Stimulated activated CD4-positive, alpha-beta T cell treated with anti-CD3 and anti-CD28 coated beads, Interleukin-15, amount 100 ng/mL, for 48 hours (primary cell): ENCODE measurements at regions not wholly inside any gene's neighbourhood (a gene's known extent, or its start where the extent isn't known, plus 50 kb on each side); places are given as distances from the start of the nearest gene placed in this dataset.

Experiments
- DNase-seq, 2 donors: peaks; one replicate each; pipeline ENCODE4 v3.0.0-alpha.2; 2020; ENCODE audit warnings: low read depth in 2 of 2

DNA sequence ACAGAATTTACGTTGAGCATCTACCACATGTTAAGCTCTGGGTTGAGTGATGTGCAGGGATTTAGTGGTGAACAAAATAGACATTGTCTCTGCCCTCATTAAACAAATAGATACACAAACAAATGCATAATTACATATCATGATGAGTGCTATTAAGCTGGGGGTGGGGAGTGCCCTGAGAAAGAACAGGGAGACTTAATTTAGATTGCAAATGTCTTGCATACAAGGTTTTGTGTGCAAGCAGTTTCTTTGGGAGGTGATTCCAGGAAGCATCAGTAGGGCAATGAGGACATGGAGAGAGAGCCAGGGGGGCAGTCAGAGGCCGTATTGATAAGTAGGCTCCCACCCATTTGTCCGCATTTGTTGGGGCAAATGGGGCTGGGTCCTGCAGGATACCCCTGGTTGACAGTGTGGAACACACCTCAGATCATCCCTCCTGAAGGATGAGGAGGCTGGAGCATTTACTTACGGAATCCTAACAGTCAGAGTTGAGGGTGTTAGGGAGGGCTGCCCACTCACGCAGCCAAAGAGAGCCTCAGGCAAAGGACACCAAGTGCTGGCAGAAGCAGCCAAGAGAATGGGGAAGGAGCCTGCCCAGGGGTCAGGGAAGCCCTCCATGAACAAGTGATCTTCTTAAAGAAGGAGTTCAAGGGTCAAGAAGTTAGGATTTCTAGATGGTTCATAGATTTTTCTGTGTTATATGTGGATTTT lies 245.9 kb downstream of the BCOR start:
- no peak for DNase-seq

DNA sequence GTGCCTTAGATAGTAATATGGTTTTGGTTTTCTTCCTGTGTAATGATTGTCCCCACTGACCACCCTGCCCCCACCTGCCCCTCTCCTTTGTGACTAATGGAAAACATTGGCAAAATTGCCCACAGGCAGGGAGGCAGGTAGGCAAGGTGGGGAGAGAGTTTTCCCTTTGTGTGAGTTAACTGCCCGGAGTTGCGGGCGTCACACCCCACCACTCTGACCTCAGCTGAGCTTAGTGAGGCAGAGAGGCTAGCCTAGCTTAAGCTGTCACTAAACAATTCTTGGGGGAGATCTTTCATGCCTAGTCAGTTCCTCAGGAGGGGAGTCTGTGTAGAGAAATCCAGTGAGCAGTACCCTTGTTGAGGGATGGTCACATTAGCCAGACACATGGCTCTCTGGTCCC lies 245.3 kb downstream of the BCOR start:
- DNase-seq, result no peak

DNA sequence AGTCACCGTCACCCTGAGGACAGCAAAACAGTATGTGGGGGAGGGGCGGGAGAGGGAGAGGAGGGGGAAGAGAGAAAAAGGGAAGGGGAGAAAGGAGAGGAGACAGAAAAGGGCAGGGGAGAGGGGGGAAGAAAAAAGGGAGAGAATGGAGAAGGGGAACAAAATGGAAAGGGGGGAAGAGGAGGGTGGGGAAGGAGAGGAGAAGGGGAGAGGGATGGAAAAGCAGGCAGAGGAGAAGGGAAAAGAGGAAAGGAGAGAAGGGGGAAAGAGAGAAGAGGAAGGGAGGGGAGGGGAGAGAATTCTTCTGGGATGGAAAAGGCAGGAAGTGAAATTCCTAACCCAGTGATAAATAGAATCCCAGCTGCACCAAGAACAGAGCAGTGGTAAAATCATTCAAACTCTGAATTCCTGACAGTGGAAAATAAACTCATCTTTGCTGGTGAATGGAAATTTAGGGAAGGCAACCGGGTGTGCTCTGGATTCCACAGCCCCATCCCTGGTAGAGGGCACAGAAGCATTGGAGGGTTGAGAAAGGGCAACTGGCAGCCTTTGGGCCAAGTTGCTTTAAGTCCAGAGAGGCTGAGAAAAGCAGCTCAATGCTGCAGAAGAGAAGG lies 244.2 kb downstream of the BCOR start:
- no peak for DNase-seq

DNA sequence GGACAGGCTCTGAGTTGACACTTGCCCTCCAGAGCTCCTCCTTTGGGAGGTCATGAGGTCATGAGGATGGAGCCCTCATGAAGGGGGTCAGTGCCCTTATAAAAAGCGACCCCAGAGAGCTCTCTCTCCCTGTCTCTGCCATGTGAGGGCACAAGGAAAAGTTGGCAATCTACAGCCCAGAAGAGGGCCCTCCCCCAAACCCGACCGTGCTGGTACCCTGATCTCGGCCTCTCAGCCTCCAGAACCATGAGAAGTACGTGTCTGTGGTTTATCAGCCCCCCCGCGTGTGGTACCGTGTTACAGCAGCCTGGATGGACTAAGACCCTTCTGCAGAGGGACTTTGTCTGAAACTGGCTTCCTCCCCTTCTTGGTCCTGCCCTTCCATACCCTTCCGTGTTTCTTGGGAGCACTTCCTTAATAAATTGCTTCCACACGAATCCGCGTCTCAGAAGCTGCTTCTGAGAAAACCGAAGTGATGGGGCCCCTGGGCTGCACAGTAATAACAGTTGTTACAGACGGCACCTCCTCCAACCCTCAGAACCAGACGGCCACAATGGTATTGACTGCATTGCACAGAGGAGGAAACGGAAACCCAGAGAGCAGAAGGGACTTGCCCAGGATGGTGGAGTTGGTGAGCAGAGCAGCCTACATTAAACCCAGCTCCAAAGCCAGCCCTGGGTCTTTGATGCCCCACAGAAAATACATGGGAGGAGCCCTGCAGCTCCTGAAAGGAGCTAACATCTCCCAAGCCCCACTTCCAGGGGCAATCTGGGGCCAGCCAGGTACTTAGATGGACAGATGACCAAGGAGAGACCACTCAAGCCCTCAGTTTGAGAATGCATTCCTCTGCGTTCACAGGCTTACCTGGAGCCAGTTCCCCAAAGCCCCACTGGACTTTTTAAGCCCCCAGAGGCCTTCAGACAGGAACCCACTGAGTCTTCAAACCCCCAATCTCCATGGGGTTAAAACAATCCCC lies 242.7 kb downstream of the BCOR start:
- peak; percentile 70 to 75 for DNase-seq

DNA sequence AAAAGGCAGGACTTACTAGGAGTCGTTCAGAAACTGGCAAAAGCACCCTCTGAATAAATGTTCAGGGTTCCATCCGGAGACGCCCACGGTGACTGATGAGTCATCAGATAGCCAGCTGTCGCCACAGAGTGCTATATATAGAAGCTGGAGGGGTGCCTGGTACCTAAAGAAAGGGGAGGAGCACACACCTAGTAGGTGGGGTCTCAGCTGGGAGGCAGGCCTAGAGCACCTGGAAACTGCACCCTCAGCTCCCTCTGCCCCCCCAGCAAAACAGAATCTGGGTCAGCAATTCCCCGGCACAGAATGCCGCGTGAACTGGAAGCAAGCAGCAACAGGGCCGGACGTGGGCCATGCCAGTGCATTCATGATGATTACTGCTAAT lies 242.0 kb downstream of the BCOR start:
- DNase-seq, result peak; percentile 62 to 83

DNA sequence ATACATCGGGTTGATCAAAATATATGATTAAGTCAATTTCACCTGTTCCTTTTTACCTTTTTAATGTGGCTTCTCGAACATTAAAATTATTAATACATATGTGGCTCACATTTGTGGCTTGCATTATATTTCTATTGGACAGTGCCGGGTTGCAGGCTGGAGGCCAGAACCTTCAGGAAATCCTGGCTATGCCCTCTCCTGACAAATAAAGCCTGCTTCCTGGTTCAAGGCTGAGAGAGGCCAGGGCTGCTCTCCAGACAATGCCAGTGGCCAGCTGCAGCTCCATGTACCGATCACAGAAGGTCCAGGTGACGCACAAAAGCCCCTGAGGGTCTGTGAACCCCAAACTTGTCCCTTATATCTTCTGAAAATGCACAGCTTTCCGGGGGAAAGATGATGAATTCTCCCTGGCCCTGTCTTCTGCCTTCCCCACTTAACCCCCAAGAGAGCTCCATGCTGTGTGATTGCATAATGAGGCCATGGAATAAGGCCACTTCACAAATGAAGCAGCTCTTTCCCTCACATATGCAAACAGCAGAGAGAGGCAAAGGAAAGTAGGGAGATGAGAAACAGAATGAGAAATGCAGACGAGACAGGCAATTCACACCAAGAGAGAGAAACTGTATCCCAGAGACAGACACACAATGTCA lies 241.2 kb downstream of the BCOR start:
- DNase-seq, result no peak

DNA sequence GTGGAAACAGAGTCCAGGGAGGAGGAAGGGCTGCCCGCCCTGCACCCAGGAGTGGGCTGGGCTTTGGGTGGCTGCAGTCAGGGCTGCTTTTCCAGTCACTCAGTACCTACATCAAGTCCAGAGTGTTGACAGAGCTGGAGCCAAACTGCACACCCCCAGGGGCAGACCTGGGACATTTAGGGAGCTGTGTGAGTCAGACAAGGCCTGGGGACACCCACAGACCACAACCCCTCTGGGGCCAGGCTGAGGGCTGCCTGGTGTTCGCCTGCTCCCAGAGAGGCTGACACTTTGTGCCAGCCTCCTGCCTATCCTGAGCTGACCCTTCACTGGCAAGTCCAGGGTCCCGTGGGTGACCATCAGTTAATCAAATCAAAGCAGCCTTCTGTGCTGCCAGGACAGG lies 240.0 kb downstream of the BCOR start:
- DNase-seq, result no peak

DNA sequence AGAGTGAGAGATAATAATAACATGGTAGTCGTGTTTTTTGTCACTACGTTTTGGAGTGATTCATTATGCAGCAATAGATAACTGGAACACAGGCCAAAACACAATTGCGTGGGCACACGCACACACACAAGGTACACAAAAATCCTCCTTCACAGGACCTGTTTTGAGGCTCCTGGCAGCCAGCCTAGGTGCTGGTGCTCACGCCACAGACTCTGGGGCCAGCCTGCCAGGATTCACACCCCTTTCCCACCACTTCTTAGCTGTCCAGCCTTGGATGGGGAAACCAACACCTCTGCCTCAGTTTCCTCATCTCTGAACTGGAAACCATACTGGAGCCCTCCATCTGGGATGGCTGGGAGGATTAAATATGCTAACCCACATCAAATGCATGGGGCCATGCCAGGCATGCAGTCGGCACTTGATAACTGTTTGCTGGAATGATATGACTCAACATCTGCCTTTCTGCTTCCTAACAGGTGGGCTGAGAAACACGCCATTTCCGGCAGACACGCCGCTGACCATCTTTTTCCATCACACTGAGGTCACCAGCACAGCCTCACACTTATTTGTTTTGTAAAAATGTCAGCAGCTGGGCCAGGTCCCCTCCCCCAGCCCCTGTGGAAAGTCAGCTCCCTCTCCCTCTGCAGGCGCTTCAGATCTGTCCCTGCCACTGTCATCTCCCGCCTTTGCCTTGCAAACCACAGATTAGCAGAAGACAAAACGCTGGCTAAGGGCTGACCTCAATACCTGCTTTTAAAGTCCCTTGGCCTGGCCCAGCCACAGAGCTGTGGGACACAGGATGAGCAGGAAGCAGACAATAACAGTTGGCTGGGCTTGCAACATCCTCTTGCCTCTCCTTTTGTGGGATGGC lies 237.5 kb downstream of the BCOR start:
- DNase-seq, result peak; percentile 79 to 81

DNA sequence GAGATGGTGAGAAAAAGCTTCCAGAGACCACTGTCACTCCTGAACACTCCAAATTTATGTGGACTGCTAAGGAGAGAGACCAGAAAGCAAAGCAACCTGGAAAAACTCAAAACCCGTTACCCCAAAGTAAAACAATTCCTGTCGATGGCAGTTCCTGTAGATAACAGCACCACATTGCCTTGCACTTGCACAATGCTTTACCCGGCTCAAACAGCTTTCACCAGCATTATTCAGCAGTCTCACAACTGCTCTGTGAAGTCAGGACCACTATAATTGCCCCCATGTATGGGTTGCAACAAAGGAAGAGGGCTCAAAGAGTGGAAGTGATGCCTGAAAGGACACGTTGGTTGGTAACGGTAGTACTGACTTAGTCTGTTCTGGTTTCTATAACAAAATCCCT lies 234.8 kb downstream of the BCOR start:
- no peak for DNase-seq

DNA sequence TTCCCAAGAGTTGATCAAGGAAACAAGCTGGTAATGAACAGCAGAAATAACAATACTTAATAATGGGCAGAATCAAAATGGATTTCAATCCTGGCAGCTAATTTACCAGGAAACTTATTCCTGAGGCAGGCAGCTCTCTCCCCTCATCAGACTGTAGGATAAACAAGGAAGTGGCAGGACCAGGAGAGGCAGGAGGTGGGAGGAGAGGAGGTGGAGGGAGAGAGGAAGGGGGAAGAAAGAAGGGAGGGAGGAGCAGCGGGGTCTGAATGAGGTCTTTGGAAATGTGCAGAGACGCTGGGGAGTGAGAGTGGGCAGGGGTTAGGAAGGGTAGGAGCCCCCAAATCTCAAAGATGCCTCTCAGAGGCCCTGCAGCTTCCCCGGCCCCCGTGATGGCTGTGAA lies 231.5 kb downstream of the BCOR start:
- DNase-seq, result no peak

DNA sequence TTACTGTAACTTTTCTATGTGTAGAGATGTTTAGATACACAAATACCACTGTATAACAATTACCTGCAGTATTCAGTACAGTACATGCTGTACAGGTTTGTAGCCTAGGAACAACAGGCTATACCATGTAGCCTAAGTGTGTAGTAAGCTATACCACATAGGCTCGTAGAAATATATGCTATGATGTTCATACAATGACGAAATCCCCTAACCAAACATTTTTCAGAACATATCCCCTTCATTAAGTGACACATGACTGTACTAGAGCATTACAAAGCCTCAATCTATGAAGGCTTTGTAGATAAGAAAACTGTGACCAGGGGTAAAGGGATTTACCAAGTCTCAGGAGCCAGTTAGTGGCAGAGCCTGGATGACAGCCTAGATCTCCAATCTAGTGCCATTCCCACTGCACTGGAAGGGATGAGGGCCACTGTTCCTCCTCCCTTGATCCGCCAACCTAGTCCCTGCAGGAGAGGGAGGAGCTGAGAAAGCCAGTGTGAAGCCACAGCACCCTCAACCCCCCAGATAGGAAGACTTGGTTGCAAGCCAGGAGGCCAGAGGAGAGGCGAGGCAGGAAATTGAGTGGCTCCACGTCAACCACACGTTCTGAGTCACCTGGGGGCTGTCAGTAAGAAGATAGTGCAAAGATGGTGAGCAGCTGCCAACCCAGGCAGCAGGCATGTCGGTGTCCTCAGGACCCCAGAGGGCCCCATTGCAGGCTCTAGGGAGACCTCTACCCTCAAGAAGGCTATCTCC lies 227.7 kb downstream of the BCOR start:
- DNase-seq, result peak; percentile 64 to 70

DNA sequence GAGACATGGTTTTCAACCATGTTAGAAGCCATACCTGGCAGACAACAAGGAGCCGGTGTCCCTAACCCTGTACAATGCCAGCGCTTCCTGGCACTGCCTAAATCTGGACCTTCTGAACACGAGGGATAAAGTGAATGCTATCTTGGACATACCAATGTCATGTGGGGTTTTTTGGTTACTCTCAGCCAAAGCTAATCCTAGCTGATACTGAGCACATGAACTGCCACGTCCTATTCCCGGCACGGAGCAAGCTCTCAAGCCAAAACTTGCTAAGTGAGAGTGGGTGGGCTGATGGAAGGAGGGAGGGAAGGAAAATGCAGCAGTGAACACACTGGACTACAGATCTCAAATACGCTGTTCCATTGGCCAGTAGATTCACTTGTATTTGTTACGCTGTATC lies 226.1 kb downstream of the BCOR start:
- no peak for DNase-seq

DNA sequence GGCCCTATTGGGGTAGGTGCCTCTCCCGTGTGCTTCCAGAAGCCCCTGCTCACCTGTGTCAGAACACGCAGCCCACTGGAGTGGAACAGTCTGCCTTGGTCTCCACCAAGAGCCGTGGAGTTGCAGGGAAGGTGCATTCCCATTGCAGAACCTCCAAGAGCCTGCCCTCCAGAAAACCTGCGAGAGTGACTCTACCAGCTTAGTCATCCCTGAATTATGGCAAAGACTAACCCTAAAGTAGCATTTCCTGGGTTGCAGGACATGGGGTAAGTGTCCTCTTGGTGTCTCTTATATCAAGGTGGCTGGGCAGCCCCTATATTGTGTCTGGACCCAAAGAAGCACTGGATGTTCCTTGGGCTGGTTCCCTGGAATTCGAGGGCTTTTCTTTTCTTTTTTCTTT lies 224.6 kb downstream of the BCOR start:
- DNase-seq, result no peak

DNA sequence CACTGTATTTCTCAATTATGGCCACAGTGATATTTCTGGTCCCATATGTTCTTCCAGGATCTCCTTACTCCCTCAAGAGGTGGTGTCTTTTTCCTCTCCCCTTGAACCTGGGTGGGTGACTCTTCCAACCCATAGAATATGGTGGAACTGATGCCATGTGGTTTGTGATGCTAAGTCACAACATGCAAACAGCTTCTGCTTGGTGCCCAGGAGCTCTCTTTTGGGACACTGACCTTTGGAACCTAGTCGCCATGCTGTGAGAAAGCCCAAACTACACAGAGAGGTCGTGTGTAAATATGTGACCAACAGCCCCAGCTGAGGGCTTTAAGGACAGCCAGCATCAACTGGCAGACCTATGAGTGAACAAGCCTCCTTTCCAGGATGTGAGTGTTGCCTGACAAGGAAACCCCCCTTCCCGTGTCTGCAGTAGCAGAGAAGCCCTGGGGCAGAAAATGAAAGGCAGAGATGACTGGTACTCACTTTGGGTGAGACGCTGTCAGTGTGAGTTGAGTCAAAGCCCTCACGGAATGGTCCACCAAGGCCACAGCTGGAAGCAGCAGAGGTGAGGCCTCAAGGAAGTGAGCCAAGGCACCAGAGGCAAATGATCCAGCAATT lies 223.4 kb downstream of the BCOR start:
- DNase-seq, result peak; percentile 68 to 74

DNA sequence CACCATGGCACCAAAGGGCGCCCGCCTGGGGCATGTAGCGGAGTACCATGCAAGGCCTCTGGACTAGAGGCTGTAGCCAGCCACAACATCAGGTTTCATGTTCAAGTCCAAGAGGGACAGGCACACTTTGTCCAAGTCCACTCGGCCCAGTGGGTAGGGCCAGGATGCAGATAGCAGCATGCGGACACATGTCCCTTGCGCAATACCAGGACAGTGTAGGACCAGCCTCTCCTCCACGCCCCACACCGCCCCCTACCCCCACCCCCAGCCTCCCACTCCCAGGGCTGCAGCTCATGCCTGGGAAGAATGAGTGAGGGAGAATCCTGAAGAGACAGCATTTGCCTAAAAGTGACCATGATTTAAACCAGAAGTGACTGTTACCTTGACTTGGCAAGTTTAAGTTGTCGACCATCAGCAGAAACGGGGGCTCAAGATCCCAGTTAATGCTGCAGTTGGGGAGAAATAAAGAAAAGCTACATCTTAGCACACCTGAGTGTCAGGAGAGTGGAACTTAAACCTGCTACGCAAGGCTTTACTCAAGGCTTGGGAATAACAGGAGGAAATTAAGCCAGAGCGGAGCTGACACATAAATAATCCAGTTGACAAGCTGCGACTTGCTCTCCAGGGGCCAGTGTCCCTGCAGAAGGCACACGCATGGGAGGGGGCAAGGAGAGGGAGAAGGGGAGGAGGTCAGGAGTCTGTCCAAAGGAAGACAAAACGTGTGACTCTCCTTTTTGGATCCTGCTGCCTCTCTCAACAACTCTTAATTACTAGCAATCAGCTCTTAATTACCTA lies 221.7 kb downstream of the BCOR start:
- DNase-seq, result no peak

DNA sequence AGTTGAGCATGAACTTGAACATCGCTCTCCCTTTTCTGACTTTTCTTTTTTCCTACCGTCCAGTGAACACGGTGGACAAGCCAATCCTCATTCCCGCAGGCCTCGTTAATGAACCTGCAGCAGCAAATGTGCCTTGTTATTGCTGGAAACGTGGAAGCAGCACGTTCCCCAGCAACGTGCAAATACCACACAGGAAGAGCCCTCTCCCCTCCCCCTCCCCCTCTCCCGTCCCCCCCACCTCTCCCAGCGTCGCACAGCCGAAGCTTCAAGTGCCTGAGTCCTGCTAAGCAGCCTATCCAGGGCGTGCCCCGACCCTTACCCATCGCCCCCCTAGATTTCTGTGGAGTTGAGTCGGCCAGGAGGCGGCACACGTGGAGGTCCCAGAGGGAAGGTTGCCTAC lies 219.9 kb downstream of the BCOR start:
- no peak for DNase-seq

DNA sequence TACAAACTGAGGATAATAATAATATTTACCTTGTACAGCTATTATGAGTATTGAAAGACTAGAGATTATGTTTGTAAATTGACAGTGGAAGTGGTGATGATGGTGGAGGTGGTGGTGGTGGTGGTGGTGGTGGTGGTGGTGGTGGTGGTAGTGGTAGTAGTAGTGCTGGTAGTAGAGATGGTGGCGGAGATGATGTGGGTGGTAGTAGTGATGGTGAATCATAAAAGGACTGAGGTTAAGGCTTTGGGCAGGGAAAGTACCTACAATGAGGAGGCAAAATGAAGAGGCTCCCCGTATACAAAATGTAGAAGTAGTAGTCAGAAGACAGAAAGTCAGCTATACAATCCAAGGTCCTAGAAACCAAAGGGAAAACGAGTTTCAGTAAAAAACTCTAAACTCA lies 214.1 kb downstream of the BCOR start:
- DNase-seq, result peak; percentile 28 to 42

DNA sequence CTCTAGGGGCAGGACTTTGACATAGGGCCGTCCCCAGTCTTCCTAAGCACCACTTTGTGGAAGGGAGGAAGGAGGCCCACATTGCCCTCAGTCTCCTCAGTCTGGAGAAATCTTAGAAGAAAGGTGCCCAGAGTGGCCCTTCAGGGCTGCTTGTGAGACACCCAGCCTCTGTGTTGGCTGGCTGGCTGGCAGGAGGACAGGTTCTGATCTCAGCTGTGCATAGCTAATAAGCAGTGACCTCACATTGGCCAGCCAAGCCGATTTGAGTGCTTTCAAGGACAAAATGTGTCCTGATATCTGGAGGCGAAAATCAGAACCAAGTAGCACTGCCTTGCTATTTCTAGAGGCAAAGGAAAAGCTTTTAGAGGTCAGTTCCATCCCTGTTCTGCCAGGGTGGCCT lies 211.5 kb downstream of the BCOR start:
- DNase-seq, result no peak

DNA sequence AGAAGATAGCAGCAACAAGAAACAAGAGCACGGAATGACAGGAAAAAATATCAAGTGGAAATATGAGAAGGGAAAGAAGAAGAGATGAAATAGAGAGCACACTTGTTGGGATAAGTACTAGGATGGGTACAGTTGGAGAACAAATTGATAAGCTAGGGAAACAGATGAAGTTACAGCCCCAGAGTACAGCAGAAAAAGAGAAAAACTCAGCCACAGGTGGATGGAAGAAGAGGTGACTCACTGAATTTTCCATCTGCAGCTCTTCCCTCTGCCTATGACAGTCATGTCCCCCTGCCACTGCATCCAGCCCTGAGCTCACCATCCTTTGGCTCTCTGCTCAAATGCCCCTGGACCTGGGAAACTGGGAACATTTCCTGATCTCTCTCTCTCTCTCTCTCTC lies 209.0 kb downstream of the BCOR start:
- no peak for DNase-seq
